ENCODE measurements at regions not wholly inside any gene's neighbourhood (a gene's known extent, or its start where the extent isn't known, plus 50 kb on each side); places are given as distances from the start of the nearest gene placed in this dataset.
"Not testable (repeated sequence)": the region's sequence is repeated elsewhere in the genome, so short reads cannot be mapped to it uniquely, and the experiment has no call there.

GRCh38 chr7:138332850-138333249 lies 127.2 kb upstream of the TRIM24 start:
- H3K9ac ChIP-seq (ENCODE audit: low read depth, low read length); H2BK120ac ChIP-seq (ENCODE audit: low read depth, low read length); H2BK20ac ChIP-seq (ENCODE audit: low read depth, low read length); H2AFZ ChIP-seq (replicated peaks; ENCODE audit: low read length, poor library complexity); H3K4me3 ChIP-seq (ENCODE audit: insufficient read depth, low read depth, low read length); H3K27ac ChIP-seq (ENCODE audit: insufficient read depth, low read length); dilution Hi-C loops (cut with HindIII; ENCODE audit: low sequenced_read_pairs, unreplicated experiment); H3K23ac ChIP-seq (ENCODE audit: low read depth, low read length); H4K8ac ChIP-seq (ENCODE audit: low read depth in 2 of 2, low read length in 2 of 2); H2BK15ac ChIP-seq (ENCODE audit: low read depth, low read length); H2BK5ac ChIP-seq (ENCODE audit: low read depth, low read length, poor library complexity, severe bottlenecking); H3K4me1 ChIP-seq (ENCODE audit: control insufficient read depth, insufficient read depth, low read length); H3K56ac ChIP-seq (ENCODE audit: extremely low read depth, insufficient read depth, low read length); H3K79me1 ChIP-seq (ENCODE audit: low read depth in 1 of 2, low read length in 2 of 2); BruUV-seq (replicated peaks); H4K91ac ChIP-seq (ENCODE audit: insufficient read depth, low read depth, low read length); POLR2A ChIA-PET (ENCODE audit: unreplicated experiment); H2AK9ac ChIP-seq (replicated peaks; ENCODE audit: low read depth, low read length, poor library complexity); DNase-seq; H3K4ac ChIP-seq (ENCODE audit: low read depth, low read length); H3K27me3 ChIP-seq (ENCODE audit: control insufficient read depth, insufficient read depth, low read length); H3K9me3 ChIP-seq (ENCODE audit: control insufficient read depth, insufficient read depth, low read length); intact Hi-C loops (cut with micrococcal nuclease); H3K36me3 ChIP-seq (ENCODE audit: control insufficient read depth, insufficient read depth, low read length); H3K18ac ChIP-seq (ENCODE audit: low read depth, low read length); H4K20me1 ChIP-seq (ENCODE audit: insufficient read depth, low read length); H2AK5ac ChIP-seq (ENCODE audit: low read depth, low read length); CTCF ChIA-PET; H3K9me1 ChIP-seq (ENCODE audit: insufficient read depth, low read length); H3K14ac ChIP-seq (replicated peaks; ENCODE audit: low read depth, low read length); H4K5ac ChIP-seq (ENCODE audit: low read depth, low read length); in situ Hi-C loops (cut with MboI; ENCODE audit: low sequenced_read_pairs); ATAC-seq (ENCODE audit: low read depth); H3K4me2 ChIP-seq (ENCODE audit: low read depth, low read length): not testable (repeated sequence)
- 100% methylated on average over 1 of the region's 5 CpGs; no CpG with 5 or more reads in 1 of the 2 experiments for WGBS, 2 experiments (ENCODE audit: extremely low coverage in 2 of 2, insufficient read length in 1 of 2)

All from IMR-90 (cell line).